HepG2 (cell line): ENCODE measurements at regions not wholly inside any gene's neighbourhood (a gene's known extent, or its start where the extent isn't known, plus 50 kb on each side); places are given as distances from the start of the nearest gene placed in this dataset.

Experiments used
- AKAP8 ChIP-seq: sonication (generic); formaldehyde crosslinking; IDR thresholded peaks from 2 replicates; pipeline ENCODE4 v1.5.1; 2020; ENCODE audit warnings: mild to moderate bottlenecking, missing genetic modification reagents
- ARNT ChIP-seq: fragments of 450-650 bp; IDR thresholded peaks from 2 replicates; pipeline ENCODE4 v1.6.1; 2017
- ATF7-NPFF ChIP-seq: sonication (generic); formaldehyde crosslinking; IDR thresholded peaks from 2 replicates; pipeline ENCODE4 v1.8.1; 2023; ENCODE audit warnings: mild to moderate bottlenecking, low read depth, missing genetic modification reagents, moderate library complexity
- BCL6 ChIP-seq: IDR thresholded peaks from 2 replicates; pipeline ENCODE4 v1.6.1; 2016; ENCODE audit warnings: missing genetic modification reagents, missing compliant biosample characterization
- CHD2 ChIP-seq: IDR thresholded peaks from 2 replicates; pipeline ENCODE4 v1.6.1; 2011; ENCODE audit warnings: low read depth, low read length, improper control_type of control experiment
- HDAC2 ChIP-seq: sonication (generic); formaldehyde crosslinking; IDR thresholded peaks from 2 replicates; pipeline ENCODE4 v1.4.0; 2020; ENCODE audit warnings: missing genetic modification reagents
- KAT8 ChIP-seq: IDR thresholded peaks from 2 replicates; pipeline ENCODE4 v1.6.1; 2016; ENCODE audit warnings: missing genetic modification reagents, missing compliant biosample characterization
- MAFK ChIP-seq, 2 experiments: IDR thresholded peaks in 1 of 2; conservative IDR thresholded peaks in 1 of 2; 2 replicates each; pipeline ENCODE4 v1.6.1; 2011; ENCODE audit warnings: improper control_type of control experiment in 2 of 2, low read length in 2 of 2
- MED8 ChIP-seq: sonication (generic); formaldehyde crosslinking; IDR thresholded peaks from 2 replicates; pipeline ENCODE4 v1.8.1; 2023; ENCODE audit warnings: mild to moderate bottlenecking, missing genetic modification reagents; ENCODE audit not compliant: insufficient replicate concordance
- SRY ChIP-seq: sonication (generic); formaldehyde crosslinking; IDR thresholded peaks from 2 replicates; pipeline ENCODE4 v1.8.0; 2022; ENCODE audit warnings: mild to moderate bottlenecking, missing genetic modification reagents
- ZEB1 ChIP-seq: IDR thresholded peaks from 2 replicates; pipeline ENCODE4 v1.6.1; 2012; ENCODE audit warnings: mild to moderate bottlenecking, low read depth, inconsistent platforms; ENCODE audit not compliant: insufficient replicate concordance
- ZNF264 ChIP-seq: sonication (generic); formaldehyde crosslinking; IDR thresholded peaks from 2 replicates; pipeline ENCODE4 v1.4.0; 2020; ENCODE audit warnings: missing genetic modification reagents
- ZNF343 ChIP-seq: sonication (generic); formaldehyde crosslinking; IDR thresholded peaks from 2 replicates; pipeline ENCODE4 v1.4.0; 2020; ENCODE audit warnings: mild to moderate bottlenecking, missing genetic modification reagents
- ZNF709 ChIP-seq: sonication (generic); formaldehyde crosslinking; IDR thresholded peaks from 2 replicates; pipeline ENCODE4 v1.5.0; 2020; ENCODE audit warnings: mild to moderate bottlenecking, missing genetic modification reagents
- ZNF772 ChIP-seq: sonication (generic); formaldehyde crosslinking; IDR thresholded peaks from 2 replicates; pipeline ENCODE4 v1.5.0; 2020; ENCODE audit warnings: mild to moderate bottlenecking, missing genetic modification reagents
- ZNF841 ChIP-seq: sonication (generic); formaldehyde crosslinking; IDR thresholded peaks from 2 replicates; pipeline ENCODE4 v1.8.1; 2023; ENCODE audit warnings: missing genetic modification reagents, borderline replicate concordance
- TF ChIP-seq, protein P1 (sequence below): IDR thresholded peaks from 2 replicates; pipeline ENCODE4 v1.6.1; 2016
- TF ChIP-seq, protein P2 (sequence below): IDR thresholded peaks from 2 replicates; pipeline ENCODE4 v1.6.1; 2016; ENCODE audit warnings: low read depth, missing genetic modification reagents, missing compliant biosample characterization
- TF ChIP-seq, protein P3 (sequence below): sonication (generic); formaldehyde crosslinking; IDR thresholded peaks from 2 replicates; pipeline ENCODE4 v1.4.0; 2020; ENCODE audit warnings: missing genetic modification reagents

DNA sequence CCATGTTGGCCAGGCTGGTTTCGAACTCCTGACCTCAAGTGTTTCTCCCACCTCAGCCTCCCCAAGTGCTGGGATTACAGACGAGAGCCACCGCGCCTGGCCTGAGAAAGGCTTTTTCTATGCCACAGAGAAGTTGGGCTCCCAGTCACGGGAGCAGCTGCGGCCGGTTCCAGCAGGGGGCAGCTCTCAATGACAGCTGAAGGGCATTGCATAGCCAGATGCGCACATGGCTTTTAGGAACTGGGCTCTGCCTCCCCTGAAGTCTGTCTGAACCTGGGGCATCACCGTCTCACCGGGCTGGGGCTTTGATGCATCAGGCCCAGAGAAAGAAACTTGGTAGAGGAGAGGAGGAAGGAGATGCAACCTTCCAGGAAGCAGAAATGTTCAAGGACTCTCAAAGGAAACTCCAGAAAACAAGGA is 84.2 kb upstream of the LAPTM4A start (continued):
- TF ChIP-seq ARNT (no peak), MED8 (no peak), CHD2 (peak; percentile 17; the same call in 1 of the 2 replicates), AKAP8 (CRISPR knock-in tag) (0 out of 2 replicates have a peak, but pooled peaks have one; percentile 44), KAT8 (0 out of 2 replicates have a peak, but pooled peaks have one; percentile 49), ZEB1 (no peak), ZNF772 (peak; percentile 79; the same call in 1 of the 2 replicates), ATF7-NPFF (no peak), MAFK (conservative IDR thresholded peaks at IDR 0.05 in 1 of 2, IDR thresholded peaks at IDR 0.05 in 1 of 2; ENCODE audit: low read length in 2 of 2) (no peak), ZNF709 (CRISPR knock-in tag) (no peak), HDAC2 (CRISPR knock-in tag) (peak; percentile 79), ZNF841 (CRISPR knock-in tag) (no peak), SRY (no peak), ZNF343 (CRISPR knock-in tag) (no peak), ZNF264 (CRISPR knock-in tag) (no peak), BCL6 (CRISPR knock-in tag) (peak; percentile 65; the same call in 1 of the 2 replicates)
- TF ChIP-seq, protein P1, sequence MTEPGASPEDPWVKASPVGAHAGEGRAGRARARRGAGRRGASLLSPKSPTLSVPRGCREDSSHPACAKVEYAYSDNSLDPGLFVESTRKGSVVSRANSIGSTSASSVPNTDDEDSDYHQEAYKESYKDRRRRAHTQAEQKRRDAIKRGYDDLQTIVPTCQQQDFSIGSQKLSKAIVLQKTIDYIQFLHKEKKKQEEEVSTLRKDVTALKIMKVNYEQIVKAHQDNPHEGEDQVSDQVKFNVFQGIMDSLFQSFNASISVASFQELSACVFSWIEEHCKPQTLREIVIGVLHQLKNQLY (CRISPR knock-in tag): no peak
- TF ChIP-seq, protein P2, sequence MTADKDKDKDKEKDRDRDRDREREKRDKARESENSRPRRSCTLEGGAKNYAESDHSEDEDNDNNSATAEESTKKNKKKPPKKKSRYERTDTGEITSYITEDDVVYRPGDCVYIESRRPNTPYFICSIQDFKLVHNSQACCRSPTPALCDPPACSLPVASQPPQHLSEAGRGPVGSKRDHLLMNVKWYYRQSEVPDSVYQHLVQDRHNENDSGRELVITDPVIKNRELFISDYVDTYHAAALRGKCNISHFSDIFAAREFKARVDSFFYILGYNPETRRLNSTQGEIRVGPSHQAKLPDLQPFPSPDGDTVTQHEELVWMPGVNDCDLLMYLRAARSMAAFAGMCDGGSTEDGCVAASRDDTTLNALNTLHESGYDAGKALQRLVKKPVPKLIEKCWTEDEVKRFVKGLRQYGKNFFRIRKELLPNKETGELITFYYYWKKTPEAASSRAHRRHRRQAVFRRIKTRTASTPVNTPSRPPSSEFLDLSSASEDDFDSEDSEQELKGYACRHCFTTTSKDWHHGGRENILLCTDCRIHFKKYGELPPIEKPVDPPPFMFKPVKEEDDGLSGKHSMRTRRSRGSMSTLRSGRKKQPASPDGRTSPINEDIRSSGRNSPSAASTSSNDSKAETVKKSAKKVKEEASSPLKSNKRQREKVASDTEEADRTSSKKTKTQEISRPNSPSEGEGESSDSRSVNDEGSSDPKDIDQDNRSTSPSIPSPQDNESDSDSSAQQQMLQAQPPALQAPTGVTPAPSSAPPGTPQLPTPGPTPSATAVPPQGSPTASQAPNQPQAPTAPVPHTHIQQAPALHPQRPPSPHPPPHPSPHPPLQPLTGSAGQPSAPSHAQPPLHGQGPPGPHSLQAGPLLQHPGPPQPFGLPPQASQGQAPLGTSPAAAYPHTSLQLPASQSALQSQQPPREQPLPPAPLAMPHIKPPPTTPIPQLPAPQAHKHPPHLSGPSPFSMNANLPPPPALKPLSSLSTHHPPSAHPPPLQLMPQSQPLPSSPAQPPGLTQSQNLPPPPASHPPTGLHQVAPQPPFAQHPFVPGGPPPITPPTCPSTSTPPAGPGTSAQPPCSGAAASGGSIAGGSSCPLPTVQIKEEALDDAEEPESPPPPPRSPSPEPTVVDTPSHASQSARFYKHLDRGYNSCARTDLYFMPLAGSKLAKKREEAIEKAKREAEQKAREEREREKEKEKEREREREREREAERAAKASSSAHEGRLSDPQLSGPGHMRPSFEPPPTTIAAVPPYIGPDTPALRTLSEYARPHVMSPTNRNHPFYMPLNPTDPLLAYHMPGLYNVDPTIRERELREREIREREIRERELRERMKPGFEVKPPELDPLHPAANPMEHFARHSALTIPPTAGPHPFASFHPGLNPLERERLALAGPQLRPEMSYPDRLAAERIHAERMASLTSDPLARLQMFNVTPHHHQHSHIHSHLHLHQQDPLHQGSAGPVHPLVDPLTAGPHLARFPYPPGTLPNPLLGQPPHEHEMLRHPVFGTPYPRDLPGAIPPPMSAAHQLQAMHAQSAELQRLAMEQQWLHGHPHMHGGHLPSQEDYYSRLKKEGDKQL: no peak
- TF ChIP-seq, protein P3, sequence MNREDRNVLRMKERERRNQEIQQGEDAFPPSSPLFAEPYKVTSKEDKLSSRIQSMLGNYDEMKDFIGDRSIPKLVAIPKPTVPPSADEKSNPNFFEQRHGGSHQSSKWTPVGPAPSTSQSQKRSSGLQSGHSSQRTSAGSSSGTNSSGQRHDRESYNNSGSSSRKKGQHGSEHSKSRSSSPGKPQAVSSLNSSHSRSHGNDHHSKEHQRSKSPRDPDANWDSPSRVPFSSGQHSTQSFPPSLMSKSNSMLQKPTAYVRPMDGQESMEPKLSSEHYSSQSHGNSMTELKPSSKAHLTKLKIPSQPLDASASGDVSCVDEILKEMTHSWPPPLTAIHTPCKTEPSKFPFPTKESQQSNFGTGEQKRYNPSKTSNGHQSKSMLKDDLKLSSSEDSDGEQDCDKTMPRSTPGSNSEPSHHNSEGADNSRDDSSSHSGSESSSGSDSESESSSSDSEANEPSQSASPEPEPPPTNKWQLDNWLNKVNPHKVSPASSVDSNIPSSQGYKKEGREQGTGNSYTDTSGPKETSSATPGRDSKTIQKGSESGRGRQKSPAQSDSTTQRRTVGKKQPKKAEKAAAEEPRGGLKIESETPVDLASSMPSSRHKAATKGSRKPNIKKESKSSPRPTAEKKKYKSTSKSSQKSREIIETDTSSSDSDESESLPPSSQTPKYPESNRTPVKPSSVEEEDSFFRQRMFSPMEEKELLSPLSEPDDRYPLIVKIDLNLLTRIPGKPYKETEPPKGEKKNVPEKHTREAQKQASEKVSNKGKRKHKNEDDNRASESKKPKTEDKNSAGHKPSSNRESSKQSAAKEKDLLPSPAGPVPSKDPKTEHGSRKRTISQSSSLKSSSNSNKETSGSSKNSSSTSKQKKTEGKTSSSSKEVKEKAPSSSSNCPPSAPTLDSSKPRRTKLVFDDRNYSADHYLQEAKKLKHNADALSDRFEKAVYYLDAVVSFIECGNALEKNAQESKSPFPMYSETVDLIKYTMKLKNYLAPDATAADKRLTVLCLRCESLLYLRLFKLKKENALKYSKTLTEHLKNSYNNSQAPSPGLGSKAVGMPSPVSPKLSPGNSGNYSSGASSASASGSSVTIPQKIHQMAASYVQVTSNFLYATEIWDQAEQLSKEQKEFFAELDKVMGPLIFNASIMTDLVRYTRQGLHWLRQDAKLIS (CRISPR knock-in tag): no peak
